ENCODE measurements at regions not wholly inside any gene's neighbourhood (a gene's known extent, or its start where the extent isn't known, plus 50 kb on each side); places are given as distances from the start of the nearest gene placed in this dataset.

DNA sequence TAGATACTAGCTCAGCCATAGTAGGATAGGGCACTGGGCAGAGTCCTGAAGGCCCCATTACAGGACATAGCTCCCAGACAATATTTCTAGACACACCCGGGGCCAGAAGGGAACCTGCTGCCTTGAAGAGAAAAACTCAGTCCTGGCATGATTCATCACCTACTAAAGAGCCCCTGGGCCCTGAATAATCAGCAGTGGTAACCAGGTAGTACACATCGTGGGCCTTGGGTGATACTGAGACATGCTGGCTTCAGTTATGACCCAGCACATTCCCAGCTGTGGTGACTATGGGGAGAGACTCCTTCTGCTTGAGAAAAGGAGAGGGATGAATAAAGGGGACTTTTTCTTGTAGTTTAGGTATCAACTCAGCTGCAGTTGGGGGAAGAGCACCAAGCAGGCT, 104.3 kb upstream of the STK26 start:
- no peak overlapping the region for H3K4me3 ChIP-seq
- DNase-seq: no peak
- no peak for TF ChIP-seq POLR2A (IDR thresholded peaks at IDR 0.05)
- TF ChIP-seq, protein P1, sequence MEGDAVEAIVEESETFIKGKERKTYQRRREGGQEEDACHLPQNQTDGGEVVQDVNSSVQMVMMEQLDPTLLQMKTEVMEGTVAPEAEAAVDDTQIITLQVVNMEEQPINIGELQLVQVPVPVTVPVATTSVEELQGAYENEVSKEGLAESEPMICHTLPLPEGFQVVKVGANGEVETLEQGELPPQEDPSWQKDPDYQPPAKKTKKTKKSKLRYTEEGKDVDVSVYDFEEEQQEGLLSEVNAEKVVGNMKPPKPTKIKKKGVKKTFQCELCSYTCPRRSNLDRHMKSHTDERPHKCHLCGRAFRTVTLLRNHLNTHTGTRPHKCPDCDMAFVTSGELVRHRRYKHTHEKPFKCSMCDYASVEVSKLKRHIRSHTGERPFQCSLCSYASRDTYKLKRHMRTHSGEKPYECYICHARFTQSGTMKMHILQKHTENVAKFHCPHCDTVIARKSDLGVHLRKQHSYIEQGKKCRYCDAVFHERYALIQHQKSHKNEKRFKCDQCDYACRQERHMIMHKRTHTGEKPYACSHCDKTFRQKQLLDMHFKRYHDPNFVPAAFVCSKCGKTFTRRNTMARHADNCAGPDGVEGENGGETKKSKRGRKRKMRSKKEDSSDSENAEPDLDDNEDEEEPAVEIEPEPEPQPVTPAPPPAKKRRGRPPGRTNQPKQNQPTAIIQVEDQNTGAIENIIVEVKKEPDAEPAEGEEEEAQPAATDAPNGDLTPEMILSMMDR (IDR thresholded peaks at IDR 0.05): no peak
- TF ChIP-seq POLR2AphosphoS5 (IDR thresholded peaks at IDR 0.05): no peak
- no peak for TF ChIP-seq EP300 (IDR thresholded peaks at IDR 0.05)
- H3K36me3 ChIP-seq: no peaks in the 10 kb centered on the region
- no peaks in the 10 kb centered on the region for H3K4me1 ChIP-seq
- no peak overlapping the region for H3K27ac ChIP-seq
- intact Hi-C loops (cut with DNase I; ENCODE audit: low total_unique reads): no loop called here
- H3K9me3 ChIP-seq: no peaks in the 10 kb centered on the region
- peaks cover 0 to 21% (median 0%) of the 10 kb centered on the region in 3 donors for H3K27me3 ChIP-seq
- WGBS, 5 donors: 57 to 92% (median 75%) methylated on average over 2 of the region's 2 CpGs

DNA sequence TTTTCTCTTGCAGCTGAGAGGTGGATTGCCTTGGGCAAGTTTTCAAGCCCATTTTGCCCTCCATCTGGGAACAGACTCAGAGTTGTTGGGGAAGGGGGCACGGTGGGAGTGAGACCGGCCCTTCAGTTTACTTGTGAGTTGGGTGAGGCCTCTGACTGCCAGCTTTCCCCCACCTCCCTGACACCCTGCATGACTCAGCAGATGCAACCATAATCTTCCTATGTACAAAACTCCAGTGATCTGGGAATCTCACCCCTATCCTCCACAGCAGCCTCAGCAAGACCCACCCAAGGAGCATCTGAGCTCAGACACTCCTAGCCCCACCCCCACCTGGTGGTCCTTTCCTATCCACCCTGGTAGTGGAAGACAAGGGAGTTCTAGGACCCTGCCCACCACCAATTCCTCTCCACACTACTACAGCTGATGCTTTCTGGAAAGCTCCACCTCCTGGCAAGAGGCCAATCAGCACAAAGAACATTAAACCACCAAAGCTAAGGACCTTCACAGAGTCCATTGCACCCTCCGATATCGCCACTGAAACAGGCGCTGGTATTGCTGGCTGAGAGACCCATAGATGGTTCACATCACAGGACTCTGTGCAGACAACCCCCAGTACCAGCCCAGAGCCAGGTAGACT, 99.4 kb upstream of the STK26 start:
- Histone ChIP-seq H3K9me3 (peaks cover 0 to 10% (median 0%) of the 10 kb centered on the region in 4 donors), H3K4me1 (no peaks in the 10 kb centered on the region), H3K27me3 (peaks cover 0 to 9% (median 0%) of the 10 kb centered on the region in 3 donors), H3K27ac (no peak overlapping the region), H3K4me3 (no peak overlapping the region), H3K36me3 (no peaks in the 10 kb centered on the region)
- WGBS, 5 donors: 60 to 94% (median 85%) methylated on average over 2 to 5 of the region's 5 CpGs
- TF ChIP-seq POLR2AphosphoS5 (IDR thresholded peaks at IDR 0.05): no peak
- TF ChIP-seq, protein P1 (IDR thresholded peaks at IDR 0.05): no peak
- TF ChIP-seq EP300 (IDR thresholded peaks at IDR 0.05): no peak
- intact Hi-C loops (cut with DNase I; ENCODE audit: low total_unique reads): no loop called here
- no peak for DNase-seq

DNA sequence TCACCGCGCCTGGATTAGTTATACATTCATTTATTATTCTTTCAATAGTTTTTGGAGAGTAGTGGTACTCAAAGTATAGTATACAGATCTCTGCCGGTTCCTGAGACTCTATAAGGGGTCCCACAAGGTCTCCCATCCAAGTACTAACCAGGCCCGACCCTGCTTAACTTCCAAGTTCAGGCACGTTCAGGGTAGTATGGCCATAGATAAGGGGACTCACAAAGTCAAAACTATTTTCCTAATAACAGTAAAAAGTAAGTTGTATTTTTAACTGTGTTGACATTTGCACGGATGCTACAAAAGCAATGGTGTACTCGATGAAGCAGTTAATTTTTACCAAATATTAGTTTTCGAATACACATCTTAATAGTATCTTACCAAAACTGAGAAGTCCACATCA, 84.4 kb upstream of the STK26 start:
- Histone ChIP-seq H3K27me3 (peaks cover 0 to 24% (median 0%) of the 10 kb centered on the region in 3 donors), H3K4me1 (no peaks in the 10 kb centered on the region), H3K27ac (no peak overlapping the region), H3K36me3 (no peaks in the 10 kb centered on the region), H3K9me3 (no peaks in the 10 kb centered on the region), H3K4me3 (no peak overlapping the region)
- intact Hi-C loops (cut with DNase I; ENCODE audit: low total_unique reads): no loop called here
- 73 to 91% (median 86%) methylated on average over 8 of the region's 8 CpGs for WGBS, 5 donors
- no peak for TF ChIP-seq POLR2A (IDR thresholded peaks at IDR 0.05)
- DNase-seq: no peak

DNA sequence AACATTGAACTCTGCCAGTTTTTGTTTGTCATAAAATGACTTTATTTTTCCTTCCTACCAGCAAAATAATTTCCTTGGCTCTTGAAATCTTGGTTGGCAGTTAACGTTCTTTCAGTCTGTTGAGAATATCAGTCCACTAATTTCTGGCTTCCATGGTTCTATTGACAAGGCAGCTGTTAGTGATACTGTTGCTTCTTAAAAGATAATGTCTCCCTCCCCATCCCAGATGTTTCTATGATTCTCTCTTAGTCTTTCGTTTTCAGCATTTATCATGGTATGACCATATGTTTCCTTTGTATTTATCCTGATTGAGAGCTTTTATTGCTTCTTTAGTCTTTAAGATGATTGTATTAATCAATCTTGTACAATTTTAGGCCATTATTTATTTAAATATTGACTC, 81.1 kb upstream of the STK26 start:
- intact Hi-C loops (cut with DNase I; ENCODE audit: low total_unique reads): no loop called here
- H3K27ac ChIP-seq: no peak overlapping the region
- no peaks in the 10 kb centered on the region for H3K36me3 ChIP-seq
- no peaks in the 10 kb centered on the region for H3K9me3 ChIP-seq
- DNase-seq: no peak
- no peak overlapping the region for H3K4me3 ChIP-seq
- H3K27me3 ChIP-seq: peaks cover 0 to 21% (median 0%) of the 10 kb centered on the region in 3 donors
- H3K4me1 ChIP-seq: no peaks in the 10 kb centered on the region
- WGBS, 5 donors: 9 to 46% (median 40%) methylated on average over 2 of the region's 2 CpGs
- TF ChIP-seq POLR2A (IDR thresholded peaks at IDR 0.05) (no peak), POLR2AphosphoS5 (IDR thresholded peaks at IDR 0.05) (no peak), EP300 (IDR thresholded peaks at IDR 0.05) (no peak)
- TF ChIP-seq, protein P1 (IDR thresholded peaks at IDR 0.05): no peak
